ENCODE measurements at regions not wholly inside any gene's neighbourhood (a gene's known extent, or its start where the extent isn't known, plus 50 kb on each side); places are given as distances from the start of the nearest gene placed in this dataset.

- no peak for DNase-seq
- no peak for ATAC-seq
- no peaks in the 10 kb centered on the region for H3K4me1 Mint-ChIP-seq (ENCODE audit: low read depth)
- H3K27me3 Mint-ChIP-seq (ENCODE audit: low read depth), result no peaks in the 10 kb centered on the region
- no peak overlapping the region for H3K4me3 Mint-ChIP-seq
- no peaks in the 10 kb centered on the region for H3K9me3 Mint-ChIP-seq
- no peaks in the 10 kb centered on the region for H3K36me3 Mint-ChIP-seq (ENCODE audit: insufficient read depth)
Measured at GRCh38 chr9:119834064-119834620, 464.9 kb upstream of the BRINP1 start.

DNA sequence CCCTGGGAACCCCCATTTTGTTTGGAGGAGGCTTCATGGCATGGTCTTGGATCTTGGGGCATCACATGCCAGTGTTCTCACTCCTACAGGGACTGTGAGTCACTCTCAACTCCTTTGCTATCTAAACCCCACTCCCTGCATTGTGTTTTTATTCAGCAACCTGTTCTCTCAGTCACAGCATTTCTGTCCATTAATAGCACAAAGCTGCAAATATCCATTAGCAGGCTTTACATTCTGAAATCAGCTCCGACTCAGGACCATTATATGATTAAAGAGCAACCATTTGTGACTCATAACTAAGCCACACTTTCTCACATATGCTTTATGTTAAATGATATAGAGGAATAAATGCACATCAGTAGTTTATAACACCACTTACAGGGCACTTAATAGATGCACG, 462.1 kb upstream of the BRINP1 start:
- H3K4me3 Mint-ChIP-seq, result no peak overlapping the region
- H3K4me1 Mint-ChIP-seq (ENCODE audit: low read depth), result no peaks in the 10 kb centered on the region
- H3K36me3 Mint-ChIP-seq (ENCODE audit: insufficient read depth), result no peaks in the 10 kb centered on the region
- ATAC-seq, result no peak
- H3K9me3 Mint-ChIP-seq, result no peaks in the 10 kb centered on the region
- no peak for DNase-seq
- H3K27me3 Mint-ChIP-seq (ENCODE audit: low read depth), result no peaks in the 10 kb centered on the region

GRCh38 chr9:119829748-119830147, 460.5 kb upstream of the BRINP1 start:
- H3K4me1 Mint-ChIP-seq (ENCODE audit: low read depth), result no peaks in the 10 kb centered on the region
- H3K4me3 Mint-ChIP-seq, result no peak overlapping the region
- no peak for DNase-seq
- no peaks in the 10 kb centered on the region for H3K27me3 Mint-ChIP-seq (ENCODE audit: low read depth)
- H3K36me3 Mint-ChIP-seq (ENCODE audit: insufficient read depth), result no peaks in the 10 kb centered on the region
- ATAC-seq, result no peak
- H3K9me3 Mint-ChIP-seq, result no peaks in the 10 kb centered on the region

GRCh38 chr9:119829186-119829585, 460.0 kb upstream of the BRINP1 start:
- H3K27me3 Mint-ChIP-seq (ENCODE audit: low read depth), result peaks cover under 1% of the 10 kb centered on the region
- H3K4me1 Mint-ChIP-seq (ENCODE audit: low read depth), result no peaks in the 10 kb centered on the region
- DNase-seq (no peak), ATAC-seq (no peak)
- no peak overlapping the region for H3K4me3 Mint-ChIP-seq
- H3K9me3 Mint-ChIP-seq, result no peaks in the 10 kb centered on the region
- no peaks in the 10 kb centered on the region for H3K36me3 Mint-ChIP-seq (ENCODE audit: insufficient read depth)

DNA sequence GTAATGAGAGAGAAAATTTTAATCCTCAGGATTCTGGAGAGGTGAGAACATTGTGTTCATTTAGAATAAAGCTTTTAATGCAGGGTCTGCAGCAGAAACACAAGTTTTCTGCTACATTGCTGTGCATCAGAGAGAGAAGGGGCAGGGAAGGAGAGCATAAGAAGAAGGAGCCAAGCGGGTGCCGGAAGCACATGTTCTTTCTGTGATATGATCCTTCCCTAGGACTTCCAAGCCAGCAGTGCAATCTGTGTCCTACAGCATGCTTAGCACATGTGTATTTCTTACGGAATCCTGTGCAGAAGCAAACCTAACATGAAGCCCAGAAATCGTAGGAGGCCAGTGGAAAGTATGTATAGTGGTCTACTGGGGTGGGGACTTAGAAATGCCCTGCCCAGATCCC, 458.3 kb upstream of the BRINP1 start:
- Mint-ChIP-seq H3K4me1 (ENCODE audit: low read depth) (no peaks in the 10 kb centered on the region), H3K27me3 (ENCODE audit: low read depth) (peaks cover 2% of the 10 kb centered on the region), H3K9me3 (no peaks in the 10 kb centered on the region), H3K4me3 (no peak overlapping the region), H3K36me3 (ENCODE audit: insufficient read depth) (no peaks in the 10 kb centered on the region)
- no peak for DNase-seq
- ATAC-seq, result no peak

DNA sequence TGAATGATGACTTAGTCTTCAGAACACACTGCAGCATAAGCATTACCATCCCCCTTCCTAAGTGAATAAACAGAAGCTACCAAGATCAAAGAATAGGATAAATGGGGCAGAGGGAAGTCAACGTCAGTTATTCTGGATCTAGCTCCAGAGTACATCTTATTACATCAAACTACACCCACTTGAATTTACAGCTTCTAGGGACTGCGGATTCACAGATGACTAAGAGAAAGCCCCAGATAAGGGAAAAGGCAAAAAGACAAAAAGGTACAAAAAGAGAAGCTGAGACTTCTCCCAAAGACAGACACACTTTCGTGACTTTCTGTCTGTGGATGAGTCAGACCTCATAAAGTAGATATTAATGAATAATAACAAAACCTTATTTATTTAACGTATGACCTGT, 457.9 kb upstream of the BRINP1 start:
- DNase-seq (no peak), ATAC-seq (no peak)
- Mint-ChIP-seq H3K4me3 (no peak overlapping the region), H3K9me3 (no peaks in the 10 kb centered on the region), H3K27me3 (ENCODE audit: low read depth) (peaks cover 2% of the 10 kb centered on the region), H3K36me3 (ENCODE audit: insufficient read depth) (no peaks in the 10 kb centered on the region), H3K4me1 (ENCODE audit: low read depth) (no peaks in the 10 kb centered on the region)

- Mint-ChIP-seq H3K27me3 (ENCODE audit: low read depth) (no peaks in the 10 kb centered on the region), H3K9me3 (no peaks in the 10 kb centered on the region), H3K4me1 (ENCODE audit: low read depth) (no peaks in the 10 kb centered on the region), H3K36me3 (ENCODE audit: insufficient read depth) (no peaks in the 10 kb centered on the region), H3K4me3 (no peak overlapping the region)
- no peak for DNase-seq
- ATAC-seq, result no peak
Measured at GRCh38 chr9:119818726-119819435, 449.6 kb upstream of the BRINP1 start.

DNA sequence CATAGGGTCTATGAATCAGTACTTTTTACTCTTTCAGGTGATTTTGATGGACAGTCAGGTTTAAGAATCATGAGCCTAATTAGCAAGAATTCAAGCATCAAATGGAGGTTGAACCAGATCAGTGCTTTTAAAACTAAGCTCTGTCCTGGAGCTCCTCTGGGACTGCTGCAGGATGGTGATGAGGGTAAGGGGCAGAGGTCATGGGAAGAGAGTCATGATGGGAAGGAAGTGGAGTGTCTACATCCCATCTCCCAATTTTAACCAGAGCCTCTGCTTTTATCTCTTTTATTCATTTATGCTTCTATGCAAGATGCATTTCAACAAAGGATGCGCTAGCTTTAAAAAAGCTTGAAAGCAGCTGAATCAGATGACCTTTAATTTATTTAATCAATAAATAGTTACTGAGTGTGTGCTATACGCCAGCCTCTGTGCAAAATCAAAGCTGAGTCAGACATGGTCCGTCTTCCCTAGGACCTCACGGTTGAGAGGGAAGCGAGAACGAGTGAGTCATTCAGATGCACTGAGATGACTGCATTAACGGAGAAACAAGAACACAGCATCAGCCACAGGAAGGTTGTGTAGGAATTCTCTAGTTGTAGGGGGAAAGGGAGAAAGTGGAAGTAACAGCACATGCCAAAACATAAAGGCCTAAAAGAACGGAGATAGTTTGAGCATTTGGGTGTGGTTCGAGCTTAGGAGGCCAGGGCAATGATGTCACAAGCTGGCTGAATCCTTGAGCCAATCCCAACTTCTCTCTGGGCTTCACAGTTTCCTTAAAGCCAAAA, 441.6 kb upstream of the BRINP1 start:
- no peaks in the 10 kb centered on the region for H3K36me3 Mint-ChIP-seq (ENCODE audit: insufficient read depth)
- DNase-seq (no peak), ATAC-seq (no peak)
- H3K4me3 Mint-ChIP-seq, result no peak overlapping the region
- no peaks in the 10 kb centered on the region for H3K4me1 Mint-ChIP-seq (ENCODE audit: low read depth)
- H3K9me3 Mint-ChIP-seq, result no peaks in the 10 kb centered on the region
- peaks cover 3% of the 10 kb centered on the region for H3K27me3 Mint-ChIP-seq (ENCODE audit: low read depth)

GRCh38 chr9:119803679-119804078, 434.4 kb upstream of the BRINP1 start:
- no peaks in the 10 kb centered on the region for H3K27me3 Mint-ChIP-seq (ENCODE audit: low read depth)
- no peaks in the 10 kb centered on the region for H3K36me3 Mint-ChIP-seq (ENCODE audit: insufficient read depth)
- no peak overlapping the region for H3K4me3 Mint-ChIP-seq
- no peaks in the 10 kb centered on the region for H3K4me1 Mint-ChIP-seq (ENCODE audit: low read depth)
- H3K9me3 Mint-ChIP-seq, result no peaks in the 10 kb centered on the region
- ATAC-seq (no peak), DNase-seq (no peak)

DNA sequence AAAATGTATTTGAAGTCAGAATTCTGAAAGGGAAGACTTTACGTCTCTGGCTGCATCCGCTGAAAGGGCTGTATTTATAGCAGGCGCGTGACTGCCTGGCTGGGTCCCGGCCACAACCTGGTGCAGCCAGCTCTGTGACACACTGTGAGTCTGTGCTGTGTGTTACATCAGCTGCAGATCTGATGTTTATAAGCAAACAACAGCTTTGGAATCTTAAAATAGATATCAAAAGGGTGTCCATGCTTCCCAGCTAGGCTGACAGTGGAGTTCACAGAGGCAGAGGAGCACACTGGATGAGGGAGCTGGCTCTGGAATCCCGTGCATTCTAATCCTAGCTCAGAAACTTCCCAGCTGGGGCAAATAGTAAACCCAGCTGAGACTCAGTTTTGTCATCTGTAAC, 433.4 kb upstream of the BRINP1 start:
- Mint-ChIP-seq H3K9me3 (no peaks in the 10 kb centered on the region), H3K4me1 (ENCODE audit: low read depth) (no peaks in the 10 kb centered on the region), H3K27me3 (ENCODE audit: low read depth) (no peaks in the 10 kb centered on the region), H3K36me3 (ENCODE audit: insufficient read depth) (no peaks in the 10 kb centered on the region), H3K4me3 (no peak overlapping the region)
- ATAC-seq (no peak), DNase-seq (no peak)

- Mint-ChIP-seq H3K27me3 (ENCODE audit: low read depth) (no peaks in the 10 kb centered on the region), H3K4me3 (no peak overlapping the region), H3K36me3 (ENCODE audit: insufficient read depth) (no peaks in the 10 kb centered on the region), H3K4me1 (ENCODE audit: low read depth) (no peaks in the 10 kb centered on the region), H3K9me3 (no peaks in the 10 kb centered on the region)
- ATAC-seq (no peak), DNase-seq (no peak)
Measured at GRCh38 chr9:119802133-119802532, 432.9 kb upstream of the BRINP1 start.

GRCh38 chr9:119801311-119801710, 432.1 kb upstream of the BRINP1 start:
- DNase-seq (no peak), ATAC-seq (no peak)
- no peaks in the 10 kb centered on the region for H3K36me3 Mint-ChIP-seq (ENCODE audit: insufficient read depth)
- no peak overlapping the region for H3K4me3 Mint-ChIP-seq
- H3K27me3 Mint-ChIP-seq (ENCODE audit: low read depth), result no peaks in the 10 kb centered on the region
- H3K9me3 Mint-ChIP-seq, result no peaks in the 10 kb centered on the region
- no peaks in the 10 kb centered on the region for H3K4me1 Mint-ChIP-seq (ENCODE audit: low read depth)

DNA sequence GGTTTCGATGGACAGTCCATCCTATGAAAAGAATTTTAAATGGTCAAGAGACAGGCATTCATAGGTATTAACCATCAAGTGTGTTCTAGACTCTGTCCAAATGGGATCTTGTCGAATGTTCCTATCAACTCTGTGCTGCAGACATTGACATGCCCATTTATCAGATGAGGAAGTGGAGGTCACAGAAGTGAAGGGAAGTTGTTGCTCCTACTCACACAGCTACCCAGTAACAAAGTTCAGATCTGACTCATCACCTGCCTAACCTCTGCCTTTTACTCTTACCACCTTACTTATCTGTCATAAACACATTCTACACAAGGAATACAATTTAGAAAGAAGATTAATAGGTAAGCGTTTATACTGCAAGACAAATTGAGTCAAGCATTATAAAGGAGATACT, 426.2 kb upstream of the BRINP1 start:
- H3K27me3 Mint-ChIP-seq (ENCODE audit: low read depth), result no peaks in the 10 kb centered on the region
- H3K4me1 Mint-ChIP-seq (ENCODE audit: low read depth), result no peaks in the 10 kb centered on the region
- DNase-seq (no peak), ATAC-seq (no peak)
- no peak overlapping the region for H3K4me3 Mint-ChIP-seq
- H3K9me3 Mint-ChIP-seq, result no peaks in the 10 kb centered on the region
- no peaks in the 10 kb centered on the region for H3K36me3 Mint-ChIP-seq (ENCODE audit: insufficient read depth)

- Mint-ChIP-seq H3K9me3 (no peaks in the 10 kb centered on the region), H3K4me3 (no peak overlapping the region), H3K36me3 (ENCODE audit: insufficient read depth) (no peaks in the 10 kb centered on the region), H3K4me1 (ENCODE audit: low read depth) (no peaks in the 10 kb centered on the region), H3K27me3 (ENCODE audit: low read depth) (no peaks in the 10 kb centered on the region)
- DNase-seq, result no peak
- ATAC-seq, result no peak
Measured at GRCh38 chr9:119794836-119795235, 425.6 kb upstream of the BRINP1 start.

GRCh38 chr9:119793218-119793617, 424.0 kb upstream of the BRINP1 start:
- Mint-ChIP-seq H3K36me3 (ENCODE audit: insufficient read depth) (no peaks in the 10 kb centered on the region), H3K4me3 (no peak overlapping the region), H3K9me3 (no peaks in the 10 kb centered on the region), H3K4me1 (ENCODE audit: low read depth) (no peaks in the 10 kb centered on the region), H3K27me3 (ENCODE audit: low read depth) (no peaks in the 10 kb centered on the region)
- no peak for ATAC-seq
- no peak for DNase-seq
